HG02763 (cell line): ENCODE measurements at regions not wholly inside any gene's neighbourhood (a gene's known extent, or its start where the extent isn't known, plus 50 kb on each side); places are given as distances from the start of the nearest gene placed in this dataset.

Experiments
- ATAC-seq: cut with Tn5 transposase; IDR thresholded peaks from one replicate; pipeline ENCODE4 v1.9.1; 2021; ENCODE audit warnings: mild to moderate bottlenecking, moderate library complexity; ENCODE audit not compliant: unreplicated experiment

DNA sequence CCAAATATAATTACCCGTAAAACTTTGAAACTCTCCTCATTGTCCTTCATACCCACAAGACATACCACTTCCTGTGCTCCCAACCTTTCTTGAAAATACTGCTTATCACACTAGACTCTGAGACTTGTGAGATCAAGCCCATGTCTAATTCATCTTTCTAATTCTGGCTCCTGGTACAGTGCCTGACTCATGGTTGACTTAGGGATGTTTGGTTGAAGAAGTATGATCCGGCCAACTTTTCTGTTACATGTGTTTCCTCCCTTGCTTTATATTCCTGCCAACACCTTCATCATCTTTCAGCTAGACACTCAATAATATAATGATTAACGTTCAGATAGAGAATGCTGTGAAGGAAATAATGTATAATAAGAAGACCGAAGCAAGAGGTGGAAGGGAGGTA is 58.2 kb downstream of the MEX3B start:
- no peak for ATAC-seq

DNA sequence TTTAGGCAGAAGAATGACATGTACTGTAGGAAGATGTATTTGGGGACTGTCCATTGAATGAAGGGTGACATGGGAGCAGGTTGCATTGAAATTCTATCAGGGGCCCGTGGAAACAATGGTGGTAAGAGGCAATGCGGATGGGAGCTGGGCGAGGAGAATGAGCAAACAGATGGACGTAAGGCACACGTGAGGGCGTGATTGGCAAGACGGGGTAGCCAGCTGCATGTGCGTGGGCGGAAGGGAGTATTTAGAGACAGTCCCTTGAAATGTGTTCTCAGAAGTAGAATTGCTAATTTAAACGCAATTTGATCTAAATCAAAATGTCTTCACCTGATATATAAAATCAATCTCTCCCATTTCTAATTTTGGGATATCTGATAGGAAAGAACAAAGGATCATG is 62.3 kb downstream of the MEX3B start:
- no peak for ATAC-seq

DNA sequence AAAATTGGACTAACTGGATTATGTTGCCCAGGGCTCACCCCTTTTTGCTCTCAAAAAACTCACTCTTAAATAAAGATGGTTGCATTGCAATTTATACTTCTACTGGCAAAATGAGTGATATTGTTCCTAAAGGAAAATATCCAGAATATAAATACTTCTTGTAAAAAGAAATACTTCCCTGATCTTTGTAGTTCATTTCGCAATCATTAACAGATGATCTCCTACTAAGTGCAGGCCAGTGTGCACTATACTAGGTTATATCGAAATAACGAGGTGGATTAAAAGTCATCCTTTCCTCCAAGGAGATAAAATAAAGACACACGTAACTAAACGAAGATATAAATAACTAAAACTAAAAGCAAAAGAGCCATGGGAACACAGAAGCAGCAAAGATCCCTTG is 63.0 kb downstream of the MEX3B start:
- no peak for ATAC-seq

- no peak for ATAC-seq
These were observed 63.9 kb downstream of the MEX3B start for GRCh38 chr15:81981908-81982307.

DNA sequence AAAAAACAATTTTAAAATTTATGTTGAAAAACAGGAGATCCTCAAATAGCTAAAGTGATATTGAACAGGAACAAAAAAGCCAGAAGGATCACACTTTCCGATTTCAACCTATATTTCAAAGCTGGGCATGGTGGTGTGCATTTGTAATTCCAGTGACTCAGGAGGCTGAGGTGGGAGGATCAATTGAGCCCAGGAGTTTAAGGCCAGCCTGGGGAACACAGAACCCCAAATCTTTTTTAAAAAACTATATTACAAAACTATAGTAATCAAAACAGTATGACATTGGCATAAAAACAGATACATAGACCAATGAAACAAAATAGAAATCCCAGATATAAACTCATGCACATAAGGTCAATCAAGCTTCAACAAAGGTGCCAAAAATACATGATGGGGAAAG is 68.4 kb downstream of the MEX3B start:
- ATAC-seq, result no peak

DNA sequence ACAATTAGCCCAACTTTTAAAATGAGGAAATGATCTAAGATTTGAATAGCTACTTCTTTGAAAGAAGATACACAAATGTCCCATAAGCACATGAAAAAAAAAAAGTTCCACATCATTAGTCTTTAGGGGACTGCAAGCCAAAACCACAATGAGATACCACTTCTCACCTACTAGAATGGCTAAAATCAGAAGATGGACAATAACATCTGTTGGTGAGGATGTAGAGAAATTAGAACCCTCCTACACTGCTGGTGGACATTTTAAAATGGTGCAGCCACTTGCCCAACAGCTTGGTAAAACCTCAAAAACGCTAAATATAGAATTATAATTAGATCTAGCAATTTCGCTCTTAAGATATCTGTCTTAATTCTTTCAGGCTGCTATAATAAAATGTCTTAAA is 77.1 kb downstream of the MEX3B start:
- ATAC-seq, result no peak

GRCh38 chr15:81966631-81967030 is 79.2 kb downstream of the MEX3B start:
- ATAC-seq, result no peak

DNA sequence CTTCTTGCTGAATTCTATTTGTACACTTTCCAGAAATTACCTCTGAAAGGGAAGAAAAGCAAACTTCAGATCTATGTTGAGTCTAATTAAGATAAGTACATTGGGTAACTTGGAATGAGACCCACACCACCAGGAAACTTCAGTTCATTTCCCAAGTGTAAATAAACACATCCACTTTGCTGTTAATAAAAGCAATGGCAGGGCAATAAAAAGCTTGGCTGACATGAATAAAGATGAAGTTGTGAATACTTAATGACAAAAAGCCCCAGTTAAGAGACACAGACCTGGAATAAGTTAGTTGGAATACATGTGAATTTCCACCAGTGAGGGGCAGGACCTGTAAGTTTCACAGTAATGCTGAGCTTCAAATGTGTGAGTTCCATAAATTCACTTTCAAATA is 83.3 kb downstream of the MEX3B start:
- no peak for ATAC-seq

DNA sequence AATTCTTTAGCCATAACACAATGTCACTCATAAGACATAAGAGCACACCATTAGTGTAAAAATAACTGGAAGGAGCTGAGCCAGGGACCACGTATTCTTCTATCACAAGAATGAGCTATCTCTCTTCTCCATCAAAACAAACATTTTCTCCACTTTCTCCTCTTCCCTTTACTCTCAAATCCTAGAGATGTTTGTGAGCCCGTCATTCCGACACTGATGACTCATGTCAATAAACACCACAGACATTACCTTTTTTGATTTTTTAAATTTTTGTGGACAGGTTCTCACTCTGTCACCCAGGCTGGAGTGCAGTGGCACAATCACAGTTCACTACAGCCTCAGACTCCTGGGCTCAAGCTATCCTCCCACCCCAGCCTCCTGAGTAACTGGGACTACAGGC is 86.6 kb downstream of the MEX3B start:
- no peak for ATAC-seq

DNA sequence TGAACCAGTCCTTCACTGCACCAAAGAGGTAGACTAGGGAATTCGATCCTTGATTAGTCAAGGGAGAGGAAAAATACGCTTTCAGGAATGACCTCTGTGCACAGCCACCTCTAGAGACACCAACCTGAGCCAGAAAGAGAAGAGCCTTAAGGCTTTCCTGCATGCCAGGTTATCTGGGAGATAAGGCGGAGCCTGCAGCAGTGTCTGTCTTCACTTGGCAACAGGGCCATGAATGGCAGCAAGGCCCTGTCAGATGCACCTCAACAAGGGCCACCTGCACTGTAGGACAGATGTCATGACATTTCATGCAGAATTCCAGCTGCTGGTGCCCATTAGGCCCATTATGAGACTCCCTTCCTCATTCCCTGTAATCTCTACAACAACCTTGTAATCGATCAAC is 88.1 kb downstream of the MEX3B start:
- no peak for ATAC-seq

DNA sequence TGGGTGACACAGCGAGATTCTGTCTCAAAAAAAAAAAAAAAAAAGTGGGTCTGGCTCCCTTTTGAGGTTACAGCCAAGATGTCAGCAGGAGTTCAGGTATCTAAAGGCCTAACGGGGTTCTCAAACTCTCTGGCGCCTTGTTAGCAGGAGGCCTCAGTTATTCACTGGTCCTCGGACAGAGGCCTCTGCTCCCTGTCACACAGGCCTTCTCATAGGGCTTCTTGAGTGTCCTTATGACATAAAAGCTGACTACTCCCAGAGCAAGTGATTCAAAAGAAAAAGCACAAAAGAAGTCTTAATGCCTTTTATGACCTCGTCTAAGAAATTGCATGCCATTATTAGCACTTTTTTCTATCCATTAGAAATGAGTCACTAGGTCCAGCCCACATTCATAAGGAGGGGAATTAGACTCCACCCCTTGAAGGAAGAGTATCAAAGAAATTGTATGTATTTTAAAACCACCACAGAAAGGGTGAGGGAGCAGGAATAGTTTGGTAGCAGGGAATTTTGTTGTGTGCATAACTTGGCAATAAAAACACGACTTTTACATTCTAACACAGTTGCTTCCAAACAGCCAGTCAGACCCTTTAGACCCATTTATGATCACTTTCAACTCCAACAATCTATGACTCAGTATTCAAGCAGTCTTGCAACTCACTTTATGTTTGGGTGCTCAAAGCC is 90.3 kb downstream of the MEX3B start:
- ATAC-seq, result no peak

DNA sequence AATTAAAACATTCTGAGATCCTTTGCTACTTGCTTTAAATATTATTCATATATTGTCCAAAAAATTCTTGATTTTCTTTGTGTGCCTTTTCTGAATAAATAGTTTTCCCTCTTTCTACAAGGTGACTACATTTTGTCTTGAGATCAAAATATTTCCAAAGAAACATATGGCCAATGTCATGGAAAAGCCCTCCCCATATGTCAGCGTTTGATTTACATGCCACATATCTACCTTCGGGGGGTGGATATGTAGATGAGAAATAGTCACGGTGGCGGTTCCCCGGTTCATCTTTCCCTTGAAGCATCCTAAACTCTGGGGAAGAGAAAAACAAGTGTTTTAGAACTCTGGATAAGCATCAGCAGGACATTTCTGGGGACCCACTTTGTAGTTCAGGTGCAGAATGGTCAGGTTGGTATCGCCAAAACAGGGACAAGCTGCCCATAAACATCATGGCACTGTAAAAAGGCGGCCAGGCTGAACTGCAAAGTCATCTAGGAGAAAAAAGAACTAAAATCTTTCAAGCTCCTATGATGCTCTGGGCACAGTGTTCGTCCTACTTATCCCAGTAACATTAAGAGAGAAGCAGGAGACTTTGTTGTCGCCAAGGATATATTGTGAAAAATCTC is 91.5 kb downstream of the MEX3B start:
- ATAC-seq, result no peak

GRCh38 chr15:81950841-81951414 is 94.9 kb downstream of the MEX3B start:
- ATAC-seq, result no peak

- ATAC-seq, result no peak
These were observed 97.1 kb downstream of the MEX3B start for GRCh38 chr15:81948751-81949150.

DNA sequence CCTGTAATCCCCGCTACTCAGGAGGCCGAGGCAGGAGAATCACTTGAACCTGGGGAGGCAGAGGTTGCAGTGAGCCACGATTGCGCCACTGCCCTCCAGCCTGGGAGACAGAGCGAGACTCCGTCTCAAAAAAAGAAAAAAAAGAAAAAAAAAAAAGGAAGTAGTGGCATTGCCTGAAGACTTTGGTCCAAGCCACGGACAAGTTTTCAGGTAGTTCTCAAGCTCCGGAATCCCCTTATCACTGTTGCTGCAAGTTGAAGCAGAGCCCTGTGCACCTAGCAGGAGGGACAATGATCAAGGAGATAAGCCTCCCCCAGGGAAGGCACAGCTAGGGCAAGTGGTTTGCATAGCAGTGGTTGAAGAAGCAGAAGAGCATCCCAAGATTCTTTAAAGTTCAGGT is 97.6 kb downstream of the MEX3B start:
- no peak for ATAC-seq

- ATAC-seq, result no peak
These were observed 98.3 kb downstream of the MEX3B start for GRCh38 chr15:81947548-81947947.

DNA sequence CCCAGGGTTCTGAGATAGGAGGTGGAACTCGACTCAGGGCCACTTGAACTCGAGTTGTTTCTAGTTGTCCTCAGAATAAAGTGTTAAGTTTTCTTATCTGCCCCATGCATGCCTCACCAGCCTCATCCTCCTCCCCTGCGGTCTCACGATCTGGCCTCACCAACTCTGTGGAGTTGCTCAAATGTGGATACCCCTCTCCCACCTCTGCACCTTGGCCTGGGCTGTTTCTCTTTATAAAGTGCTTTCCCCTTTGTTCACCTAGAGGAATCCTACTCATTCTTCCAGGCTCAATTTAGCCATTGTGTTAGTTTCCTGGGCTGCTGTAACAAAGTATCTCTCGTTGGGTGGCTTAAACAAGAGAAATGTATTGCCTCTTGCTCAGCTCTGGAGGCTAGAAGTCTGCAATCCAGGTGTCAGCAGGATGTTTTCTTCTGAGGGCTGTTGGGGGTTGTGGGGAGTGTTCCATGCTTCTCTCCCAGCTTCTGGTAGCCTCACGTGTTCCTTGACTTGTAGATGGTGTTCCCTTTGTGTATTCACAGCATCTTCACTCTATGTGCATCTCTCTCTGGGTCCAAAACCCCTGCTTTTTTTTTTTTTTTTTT is 100.7 kb downstream of the MEX3B start:
- no peak for ATAC-seq

DNA sequence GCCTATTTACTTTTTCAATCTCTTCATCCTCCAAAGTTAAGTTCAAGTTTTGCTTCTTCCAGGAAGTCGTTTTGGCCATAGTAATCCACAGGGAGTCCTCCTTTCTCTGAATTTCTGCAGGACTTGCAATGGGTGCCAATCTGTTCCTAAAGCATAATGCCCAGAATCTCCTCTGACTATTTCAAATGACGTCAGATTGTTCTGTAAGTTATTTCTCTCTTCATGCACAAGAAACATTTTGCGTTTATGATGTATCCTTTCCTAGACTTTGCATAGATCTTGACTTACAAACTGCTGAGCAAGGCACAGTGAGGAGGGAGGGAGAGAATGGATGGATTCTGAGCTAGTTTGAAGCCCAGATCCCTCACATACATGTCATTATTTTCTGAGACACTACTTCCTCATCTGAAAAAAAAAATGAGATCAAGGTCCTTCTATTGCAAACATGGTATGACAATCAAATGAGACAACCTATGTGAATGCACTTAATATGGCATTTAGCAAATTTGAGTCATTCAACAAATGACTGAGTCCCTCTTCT is 103.1 kb downstream of the MEX3B start:
- no peak for ATAC-seq

DNA sequence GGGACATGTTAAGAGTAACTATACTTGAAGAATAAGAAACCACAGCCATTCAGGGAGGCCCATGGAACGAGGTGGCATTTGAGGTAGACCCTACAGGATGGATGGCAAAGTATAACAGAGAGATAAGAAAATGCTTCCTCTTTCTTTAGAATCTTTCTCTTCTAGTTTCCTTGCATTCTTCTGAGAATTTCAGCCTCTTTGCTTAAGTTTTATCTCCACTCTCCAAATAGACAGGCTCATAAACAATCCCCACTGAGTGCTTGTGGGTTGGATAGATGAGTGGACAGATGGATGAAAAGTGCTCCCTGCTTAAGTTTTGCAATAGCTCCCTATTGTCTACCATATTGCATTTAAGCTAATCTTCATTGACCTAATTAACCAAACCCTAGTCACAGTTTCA is 103.7 kb downstream of the MEX3B start:
- no peak for ATAC-seq

DNA sequence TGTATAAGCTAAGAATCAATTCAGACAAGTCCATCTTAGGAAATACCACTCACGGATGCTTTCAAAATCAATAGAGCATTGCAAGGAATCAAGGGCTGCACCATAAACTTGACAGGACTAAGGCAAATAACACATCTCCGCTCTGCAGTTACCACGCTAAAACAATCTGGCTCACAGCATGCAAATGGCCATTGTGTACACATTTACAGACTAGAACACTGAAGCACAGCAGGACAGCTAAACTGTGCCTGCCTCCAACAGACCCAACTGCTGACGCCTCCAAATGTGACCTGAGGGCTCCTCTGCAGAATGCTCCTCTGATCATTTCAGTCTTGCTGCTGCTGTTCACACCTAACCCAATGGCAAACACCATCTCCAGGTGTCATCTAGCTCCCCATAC is 104.3 kb downstream of the MEX3B start:
- ATAC-seq, result no peak

- ATAC-seq, result no peak
These were observed 105.1 kb downstream of the MEX3B start for GRCh38 chr15:81940467-81941451.
